H1 (cell line): ENCODE measurements at regions not wholly inside any gene's neighbourhood (a gene's known extent, or its start where the extent isn't known, plus 50 kb on each side); places are given as distances from the start of the nearest gene placed in this dataset.

Source experiments
- CTCF ChIA-PET: fragments of 300-600 bp; sonication (Branson Sonifier 250); formaldehyde crosslinking; loops from one replicate; lab custom pipeline; 2021; ENCODE audit not compliant: partially characterized antibody; lab: Charles Lee
- POLR2A ChIA-PET: fragments of 300-600 bp; sonication (Branson Sonifier 250); formaldehyde crosslinking; loops from one replicate; lab custom pipeline; 2021; ENCODE audit warnings: inconsistent platforms; ENCODE audit not compliant: partially characterized antibody; lab: Charles Lee
- DNase-seq, 2 experiments: peaks; one replicate each; pipeline versions ENCODE4 v3.0.0 to v3.0.0-alpha.2; 2010 to 2022; ENCODE audit warnings: low spot score in 2 of 2, low read depth in 1 of 2, mixed read lengths in 1 of 2
- FAIRE-seq: peaks from 2 replicates; lab custom pipeline; 2011; peaks lifted over from hg19 to GRCh38; lab: Jason Lieb, UNC
- H2AFZ ChIP-seq: 2 replicates; pipeline ENCODE4 v1.8.1; 2012; ENCODE audit warnings: low read length, inconsistent platforms
- H2AK5ac ChIP-seq: 2 replicates; pipeline ENCODE4 v1.6.1; 2013; ENCODE audit warnings: low read depth, low read length
- H2BK120ac ChIP-seq: replicated peaks from 2 replicates; pipeline ENCODE3; 2013; ENCODE audit warnings: low read depth, low read length, inconsistent platforms
- H2BK12ac ChIP-seq: 2 replicates; pipeline ENCODE4 v1.6.1; 2013; ENCODE audit warnings: low read depth, low read length
- H2BK15ac ChIP-seq: 2 replicates; pipeline ENCODE4 v1.6.1; 2013; ENCODE audit warnings: low read length
- H2BK20ac ChIP-seq: 2 replicates; pipeline ENCODE4 v1.6.1; 2013; ENCODE audit warnings: low read length
- H2BK5ac ChIP-seq: 2 replicates; pipeline ENCODE4 v1.6.1; 2013; ENCODE audit warnings: low read depth, low read length
- H3K14ac ChIP-seq: 2 replicates; pipeline ENCODE4 v1.6.1; 2013; ENCODE audit warnings: inconsistent platforms; ENCODE audit not compliant: insufficient read length
- H3K18ac ChIP-seq: 2 replicates; pipeline ENCODE4 v1.6.1; 2013; ENCODE audit warnings: low read length; ENCODE audit errors: extremely low read depth
- H3K23ac ChIP-seq: 2 replicates; pipeline ENCODE4 v1.6.1; 2013; ENCODE audit warnings: inconsistent platforms; ENCODE audit not compliant: insufficient read length
- H3K23me2 ChIP-seq: 2 replicates; pipeline ENCODE4 v1.6.1; 2013; ENCODE audit warnings: low read depth, low read length
- H3K27ac ChIP-seq: 2 replicates; pipeline ENCODE4 v1.6.1; 2011; ENCODE audit warnings: low read depth, low read length, inconsistent platforms
- H3K27me3 ChIP-seq, 4 experiments: replicated peaks in 1 of 4; 1 replicate in 1 of 4; 2 replicates in 3 of 4; pipeline versions ENCODE4 v1.6.1 to v1.8.1; 2011 to 2013; ENCODE audit warnings: low read length in 3 of 4, mild to moderate bottlenecking in 3 of 4, inconsistent platforms in 2 of 4, mixed read lengths in 2 of 4, moderate library complexity in 1 of 4; ENCODE audit not compliant: control insufficient read depth in 3 of 4, insufficient read depth in 3 of 4; ENCODE audit errors: extremely low read depth in 1 of 4
- H3K36me3 ChIP-seq, 4 experiments: 2 replicates each; pipeline versions ENCODE4 v1.6.1 to v1.8.1; 2011 to 2013; ENCODE audit warnings: mild to moderate bottlenecking in 4 of 4, low read length in 3 of 4, moderate library complexity in 2 of 4, control low read depth in 1 of 4, inconsistent platforms in 1 of 4; ENCODE audit not compliant: insufficient read depth in 4 of 4, control insufficient read depth in 2 of 4
- H3K4ac ChIP-seq: replicated peaks from 2 replicates; pipeline ENCODE3; 2013; ENCODE audit warnings: low read length, low read depth, mixed read lengths, inconsistent platforms; ENCODE audit not compliant: insufficient read length
- H3K4me1 ChIP-seq, 4 experiments: replicated peaks in 1 of 4; 1 replicate in 1 of 4; 2 replicates in 3 of 4; pipeline versions ENCODE4 v1.6.1 to v1.8.1; 2011 to 2013; ENCODE audit warnings: low read length in 3 of 4, inconsistent platforms in 2 of 4, mixed read lengths in 1 of 4; ENCODE audit not compliant: insufficient read depth in 4 of 4, control insufficient read depth in 3 of 4
- H3K4me2 ChIP-seq, 2 experiments: 2 replicates each; pipeline versions ENCODE4 v1.6.1 to v1.8.1; 2011 to 2013; ENCODE audit warnings: low read depth in 2 of 2, low read length in 2 of 2, control low read depth in 1 of 2, inconsistent platforms in 1 of 2, mild to moderate bottlenecking in 1 of 2; ENCODE audit not compliant: insufficient read depth in 1 of 2
- H3K4me3 ChIP-seq, 4 experiments: fragments of 200-600, 300-600 bp in 1 of 4; sonication (generic), shearing (Covaris generic), sonication (Bioruptor Twin) in 1 of 4; 2 replicates each; pipeline versions ENCODE4 v1.5.1 to v1.8.1; 2011 to 2016; ENCODE audit warnings: low read length in 4 of 4, low read depth in 3 of 4, control low read depth in 2 of 4, inconsistent platforms in 2 of 4, mild to moderate bottlenecking in 2 of 4, mixed read lengths in 1 of 4, moderate library complexity in 1 of 4; ENCODE audit not compliant: insufficient read depth in 2 of 4; ENCODE audit errors: extremely low read depth in 1 of 4
- H3K56ac ChIP-seq: replicated peaks from 2 replicates; pipeline ENCODE3; 2013; ENCODE audit warnings: low read depth, mild to moderate bottlenecking, mixed read lengths, low read length, inconsistent platforms; ENCODE audit not compliant: insufficient read length
- H3K79me1 ChIP-seq: 2 replicates; pipeline ENCODE4 v1.6.1; 2013; ENCODE audit warnings: low read depth, low read length, control low read depth
- H3K79me2 ChIP-seq, 2 experiments: 2 replicates each; pipeline versions ENCODE4 v1.6.1 to v1.8.1; 2012 to 2013; ENCODE audit warnings: low read length in 2 of 2, mild to moderate bottlenecking in 2 of 2, inconsistent platforms in 1 of 2; ENCODE audit not compliant: insufficient read depth in 2 of 2, control insufficient read depth in 1 of 2
- H3K9ac ChIP-seq, 4 experiments: replicated peaks in 1 of 4; 1 replicate in 1 of 4; 2 replicates in 3 of 4; pipeline versions ENCODE4 v1.6.1 to v1.8.1; 2011 to 2013; ENCODE audit warnings: low read depth in 3 of 4, low read length in 3 of 4, control low read depth in 2 of 4, mild to moderate bottlenecking in 2 of 4, moderate library complexity in 2 of 4, inconsistent platforms in 1 of 4; ENCODE audit errors: extremely low read depth in 1 of 4
- H3K9me3 ChIP-seq, 2 experiments: 2 replicates each; pipeline versions ENCODE4 v1.6.1 to v1.8.1; 2012 to 2013; ENCODE audit warnings: mild to moderate bottlenecking in 2 of 2, moderate library complexity in 2 of 2, control low read depth in 1 of 2, inconsistent platforms in 1 of 2, low read depth in 1 of 2, low read length in 1 of 2, mixed read lengths in 1 of 2; ENCODE audit not compliant: insufficient read depth in 2 of 2
- H4K20me1 ChIP-seq, 2 experiments: replicated peaks in 1 of 2; 2 replicates each; pipeline versions ENCODE3 to v1.8.1; 2011 to 2013; ENCODE audit warnings: inconsistent platforms in 2 of 2, low read length in 2 of 2, mild to moderate bottlenecking in 1 of 2; ENCODE audit not compliant: insufficient read depth in 2 of 2, control insufficient read depth in 1 of 2
- H4K5ac ChIP-seq: 2 replicates; pipeline ENCODE4 v1.6.1; 2013; ENCODE audit warnings: low read length, low read depth, mixed read lengths, inconsistent platforms; ENCODE audit not compliant: insufficient read length
- H4K8ac ChIP-seq: 2 replicates; pipeline ENCODE4 v1.8.0; 2013; ENCODE audit warnings: mild to moderate bottlenecking, moderate library complexity, low read length, inconsistent platforms; ENCODE audit not compliant: insufficient read depth; ENCODE audit errors: extremely low read depth
- H4K91ac ChIP-seq: replicated peaks from 2 replicates; pipeline ENCODE3; 2013; ENCODE audit warnings: low read length, mixed read lengths, inconsistent platforms; ENCODE audit not compliant: insufficient read length
- CTCF ChIP-seq, 3 experiments: IDR thresholded peaks; 1 replicate in 2 of 3; 2 replicates in 1 of 3; pipeline versions ENCODE4 v1.5.1 to v1.6.1; 2011; ENCODE audit warnings: low read length in 3 of 3, mild to moderate bottlenecking in 3 of 3, inconsistent platforms in 2 of 3, low read depth in 1 of 3, moderate library complexity in 1 of 3; ENCODE audit not compliant: insufficient read depth in 1 of 3; ENCODE audit errors: control extremely low read depth in 1 of 3
- FOSL1 ChIP-seq: IDR thresholded peaks from 2 replicates; pipeline ENCODE4 v1.6.1; 2011; ENCODE audit warnings: mild to moderate bottlenecking, low read depth, low read length, moderate library complexity; ENCODE audit not compliant: insufficient read depth
- GABPA ChIP-seq: IDR thresholded peaks from 2 replicates; pipeline ENCODE4 v1.6.1; 2011; ENCODE audit warnings: mild to moderate bottlenecking, low read length, moderate library complexity, borderline replicate concordance; ENCODE audit not compliant: insufficient read depth
- KDM1A ChIP-seq: fragments of 200-600, 300-600 bp; sonication (generic); IDR thresholded peaks from 2 replicates; pipeline ENCODE4 v1.7.1; 2016; ENCODE audit warnings: mild to moderate bottlenecking, low read length, borderline replicate concordance
- KDM4A ChIP-seq: IDR thresholded peaks from one replicate; pipeline ENCODE4 v1.7.1; 2012; ENCODE audit warnings: low read depth, mild to moderate bottlenecking, moderate library complexity, low read length, inconsistent platforms; ENCODE audit not compliant: severe bottlenecking
- KDM5A ChIP-seq: fragments of 200-600 bp; IDR thresholded peaks from 2 replicates; pipeline ENCODE4 v1.7.1; 2012; ENCODE audit warnings: mild to moderate bottlenecking, low read length, inconsistent platforms, mixed read lengths
- RAD21 ChIP-seq, 2 experiments: IDR thresholded peaks in 1 of 2; conservative IDR thresholded peaks in 1 of 2; 2 replicates each; pipeline ENCODE4 v1.6.1; 2011; ENCODE audit warnings: low read depth in 2 of 2, low read length in 2 of 2, improper control_type of control experiment in 1 of 2, inconsistent platforms in 1 of 2, mild to moderate bottlenecking in 1 of 2, moderate library complexity in 1 of 2
- SRF ChIP-seq: IDR thresholded peaks from 2 replicates; pipeline ENCODE4 v1.6.1; 2011; ENCODE audit warnings: mild to moderate bottlenecking, low read depth, low read length, moderate library complexity
- TAF7 ChIP-seq: optimal IDR thresholded peaks from 2 replicates; pipeline ENCODE3; 2011; ENCODE audit warnings: low read depth, mild to moderate bottlenecking, inconsistent platforms, low read length, moderate library complexity, borderline replicate concordance
- TEAD4 ChIP-seq: IDR thresholded peaks from 2 replicates; pipeline ENCODE4 v1.6.1; 2012; ENCODE audit warnings: low read depth, low read length, inconsistent platforms, mixed read lengths
- WGBS, 2 experiments: shearing (Covaris generic) in 1 of 2; methylation state at CpG; one replicate each; pipeline versions ENCODE4 v1.1.6 to v1.1.7; 2013 to 2015; ENCODE audit warnings: low lambda C conversion rate in 2 of 2, mixed read lengths in 2 of 2, inconsistent platforms in 1 of 2, low coverage in 1 of 2, missing lambda C conversion rate in 1 of 2; ENCODE audit not compliant: insufficient replicate concordance in 2 of 2, insufficient coverage in 1 of 2, insufficient read length in 1 of 2; ENCODE audit errors: extremely low coverage in 1 of 2, missing lambda C conversion rate in 1 of 2; 5-methylcytosine and 5-hydroxymethylcytosine counted together

DNA sequence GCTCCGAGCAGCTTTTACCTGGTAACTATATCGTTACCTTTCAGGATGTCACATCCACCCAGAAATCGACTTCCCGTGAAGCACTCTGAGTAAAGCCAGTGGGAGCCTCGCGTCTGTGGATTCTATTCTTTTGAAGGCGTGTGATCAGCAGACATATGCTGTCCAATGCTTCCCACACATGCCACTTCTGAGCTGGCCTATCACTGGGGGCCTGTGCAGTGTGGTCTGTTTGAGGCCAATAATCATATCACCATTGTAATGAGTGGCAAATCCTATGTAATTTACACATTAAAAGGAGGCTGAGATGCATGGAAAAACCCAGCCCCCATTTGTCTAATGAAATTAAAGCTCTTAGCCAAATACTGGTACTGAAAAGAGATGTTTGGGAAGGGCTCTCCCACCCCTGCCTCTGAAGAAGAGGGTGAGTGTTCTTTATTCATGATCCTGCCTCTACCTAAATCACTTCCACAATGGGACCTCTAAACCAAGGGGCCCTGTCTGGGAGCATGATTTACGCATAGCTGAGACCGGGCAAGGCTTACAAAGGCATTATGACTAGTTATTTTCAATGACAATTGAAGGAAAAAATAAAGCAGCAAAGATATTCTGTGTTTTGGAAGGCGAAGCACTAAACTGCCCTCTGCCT, 686.8 kb downstream of the ZEB2 start:
- CTCF ChIA-PET = interaction anchor here (1.4 kb wide), 1 partner anchor 148 kb away, joined by 3 read pairs; no protein-coding TSS in a partner anchor
- POLR2A ChIA-PET = no interaction called here
- no peak for FAIRE-seq
- no peak for TF ChIP-seq KDM4A
- TF ChIP-seq CTCF (IDR thresholded peaks at IDR 0.05; ENCODE audit: control extremely low read depth in 1 of 3, insufficient read depth in 1 of 3, low read depth in 1 of 3, low read length in 3 of 3) = no peak
- TF ChIP-seq RAD21 (IDR thresholded peaks at IDR 0.05 in 1 of 2, conservative IDR thresholded peaks at IDR 0.05 in 1 of 2; ENCODE audit: low read depth in 2 of 2, low read length in 2 of 2) = no peak
- TF ChIP-seq KDM5A = no peak
- TF ChIP-seq TEAD4 = no peak
- TF ChIP-seq TAF7 = no peak
- no peak for TF ChIP-seq SRF
- no peak for TF ChIP-seq GABPA
- no peak for TF ChIP-seq FOSL1
- no peak for TF ChIP-seq KDM1A

More for the DNA sequence above, 686.8 kb downstream of the ZEB2 start:
- Histone ChIP-seq H3K27ac (no peak overlapping the region), H2BK20ac (peak overlapping the region; percentile 65), H3K9ac (no peak overlapping the region), H3K79me1 (no peaks in the 10 kb centered on the region), H2BK120ac (no peak overlapping the region), H3K27me3 (no peaks in the 10 kb centered on the region), H3K4me1 (peaks cover 0 to 12% (median 5%) of the 10 kb centered on the region in 4 experiments; a peak in 3 of 7 replicates), H3K23ac (no peak overlapping the region), H3K9me3 (no peaks in the 10 kb centered on the region), H2BK15ac (0 out of 2 replicates have a peak overlapping the region, but pooled peaks have one; percentile 24), H4K91ac (no peak overlapping the region), H4K5ac (no peak overlapping the region), H4K20me1 (no peaks in the 10 kb centered on the region), H3K4me3 (no peak overlapping the region), H2BK12ac (peak overlapping the region; percentile 65; the same call in 1 of the 2 replicates), H4K8ac (no peak overlapping the region), H3K23me2 (no peaks in the 10 kb centered on the region), H3K56ac (no peak overlapping the region), H2AFZ (no peak overlapping the region), H3K18ac (no peak overlapping the region), H3K4ac (peak overlapping the region; percentile 3), H3K36me3 (no peaks in the 10 kb centered on the region), H3K79me2 (no peaks in the 10 kb centered on the region), H3K14ac (no peak overlapping the region), H3K4me2 (no peak overlapping the region), H2AK5ac (no peak overlapping the region; the same call in 1 of the 2 replicates), H2BK5ac (no peak overlapping the region)
- WGBS, 2 experiments = 83% methylated on average over 10 of the region's 10 CpGs; no CpG with 5 or more reads in 1 of the 2 experiments
- no peak for DNase-seq
